ENCODE measurements at regions not wholly inside any gene's neighbourhood (a gene's known extent, or its start where the extent isn't known, plus 50 kb on each side); places are given as distances from the start of the nearest gene placed in this dataset.

DNA sequence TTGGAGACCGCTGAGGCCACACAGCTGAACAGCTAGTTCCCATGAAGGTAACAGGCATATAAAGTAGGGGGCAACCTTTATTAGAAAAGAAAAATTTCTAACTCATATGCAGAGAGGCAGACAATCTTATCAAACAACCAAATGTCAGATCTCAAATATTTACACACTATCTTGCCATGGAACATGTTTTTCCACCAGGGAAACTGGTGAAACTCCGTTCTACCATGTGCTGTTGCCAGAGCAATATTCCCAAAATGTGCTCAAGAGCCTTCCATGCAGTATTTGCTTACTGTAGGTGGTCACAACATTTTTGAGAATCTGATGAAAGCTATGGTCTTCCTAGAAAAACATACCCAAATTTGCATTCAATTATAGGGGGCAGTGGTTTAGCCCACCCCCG lies 143.4 kb upstream of the MAGI3 start:
- no peaks in the 10 kb centered on the region for H3K4me1 ChIP-seq (ENCODE audit: insufficient read depth, low read length)
- no peaks in the 10 kb centered on the region for H4K20me1 ChIP-seq (ENCODE audit: insufficient read depth, low read length)
- H3K4me3 ChIP-seq (ENCODE audit: insufficient read depth, low read length), result no peak overlapping the region
- no peaks in the 10 kb centered on the region for H3K36me3 ChIP-seq (ENCODE audit: insufficient read depth, low read length)
- no peaks in the 10 kb centered on the region for H3K79me2 ChIP-seq (ENCODE audit: insufficient read depth, low read length)
- H2AFZ ChIP-seq (ENCODE audit: low read length), result no peak overlapping the region
- TF ChIP-seq, protein P1, sequence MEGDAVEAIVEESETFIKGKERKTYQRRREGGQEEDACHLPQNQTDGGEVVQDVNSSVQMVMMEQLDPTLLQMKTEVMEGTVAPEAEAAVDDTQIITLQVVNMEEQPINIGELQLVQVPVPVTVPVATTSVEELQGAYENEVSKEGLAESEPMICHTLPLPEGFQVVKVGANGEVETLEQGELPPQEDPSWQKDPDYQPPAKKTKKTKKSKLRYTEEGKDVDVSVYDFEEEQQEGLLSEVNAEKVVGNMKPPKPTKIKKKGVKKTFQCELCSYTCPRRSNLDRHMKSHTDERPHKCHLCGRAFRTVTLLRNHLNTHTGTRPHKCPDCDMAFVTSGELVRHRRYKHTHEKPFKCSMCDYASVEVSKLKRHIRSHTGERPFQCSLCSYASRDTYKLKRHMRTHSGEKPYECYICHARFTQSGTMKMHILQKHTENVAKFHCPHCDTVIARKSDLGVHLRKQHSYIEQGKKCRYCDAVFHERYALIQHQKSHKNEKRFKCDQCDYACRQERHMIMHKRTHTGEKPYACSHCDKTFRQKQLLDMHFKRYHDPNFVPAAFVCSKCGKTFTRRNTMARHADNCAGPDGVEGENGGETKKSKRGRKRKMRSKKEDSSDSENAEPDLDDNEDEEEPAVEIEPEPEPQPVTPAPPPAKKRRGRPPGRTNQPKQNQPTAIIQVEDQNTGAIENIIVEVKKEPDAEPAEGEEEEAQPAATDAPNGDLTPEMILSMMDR (IDR thresholded peaks at IDR 0.05; ENCODE audit: extremely low read depth, low read depth, low read length), result no peak
- H3K4me2 ChIP-seq (ENCODE audit: insufficient read depth, low read length), result no peak overlapping the region
- no peak overlapping the region for H3K27ac ChIP-seq (ENCODE audit: low read depth, low read length)
- DNase-seq (ENCODE audit: insufficient read length, low spot score, missing footprints), result no peak
- peaks cover 14% of the 10 kb centered on the region for H3K27me3 ChIP-seq (ENCODE audit: insufficient read depth, low read length)
- no peaks in the 10 kb centered on the region for H3K9me3 ChIP-seq (ENCODE audit: low read depth, low read length)

DNA sequence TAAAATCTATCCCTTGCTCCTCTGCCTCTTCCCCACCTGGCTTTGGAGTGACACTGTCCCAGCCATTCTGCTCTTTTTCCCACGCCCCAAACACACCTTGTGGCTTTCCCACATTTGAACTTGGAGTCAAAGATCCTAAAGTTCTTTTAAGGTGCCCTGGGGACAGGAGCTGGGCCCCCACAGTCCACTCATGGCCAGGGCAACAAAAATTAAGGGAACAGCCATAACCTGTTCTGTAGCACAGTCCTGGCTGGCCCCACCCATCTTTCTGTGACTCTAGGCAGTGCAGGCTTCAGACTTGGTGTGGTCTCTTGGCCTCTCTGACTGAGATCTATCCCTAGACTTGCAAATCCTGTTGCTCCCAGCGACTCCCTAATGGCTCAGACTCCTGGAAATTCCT lies 143.0 kb upstream of the MAGI3 start:
- no peaks in the 10 kb centered on the region for H3K9me3 ChIP-seq (ENCODE audit: low read depth, low read length)
- H3K36me3 ChIP-seq (ENCODE audit: insufficient read depth, low read length), result no peaks in the 10 kb centered on the region
- H3K27ac ChIP-seq (ENCODE audit: low read depth, low read length), result no peak overlapping the region
- H4K20me1 ChIP-seq (ENCODE audit: insufficient read depth, low read length), result no peaks in the 10 kb centered on the region
- no peaks in the 10 kb centered on the region for H3K79me2 ChIP-seq (ENCODE audit: insufficient read depth, low read length)
- no peak for DNase-seq (ENCODE audit: insufficient read length, low spot score, missing footprints)
- peaks cover 13% of the 10 kb centered on the region for H3K27me3 ChIP-seq (ENCODE audit: insufficient read depth, low read length)
- TF ChIP-seq, protein P1 (IDR thresholded peaks at IDR 0.05; ENCODE audit: extremely low read depth, low read depth, low read length), result no peak
- H3K4me2 ChIP-seq (ENCODE audit: insufficient read depth, low read length), result no peak overlapping the region
- H2AFZ ChIP-seq (ENCODE audit: low read length), result no peak overlapping the region
- H3K4me1 ChIP-seq (ENCODE audit: insufficient read depth, low read length), result no peaks in the 10 kb centered on the region
- no peak overlapping the region for H3K4me3 ChIP-seq (ENCODE audit: insufficient read depth, low read length)

DNA sequence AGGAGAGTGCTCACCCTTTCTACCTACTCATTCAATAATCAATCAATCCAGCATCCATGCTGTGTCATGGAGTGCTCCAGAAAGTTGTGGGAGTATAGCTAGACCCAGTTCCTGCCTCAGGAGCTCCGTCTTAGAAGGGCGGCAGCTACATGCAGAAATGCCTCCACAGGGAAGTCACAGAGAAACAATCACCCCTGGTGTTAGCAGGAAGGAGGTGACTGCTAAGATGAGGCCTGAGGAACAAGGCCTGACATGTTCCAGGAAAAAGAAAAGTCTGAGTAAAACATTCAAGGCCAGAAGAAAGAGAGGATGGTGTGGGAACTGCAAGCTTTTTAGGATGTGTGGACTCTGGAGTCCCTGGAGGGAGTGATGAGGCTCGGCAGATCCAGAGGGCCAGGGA lies 142.5 kb upstream of the MAGI3 start:
- Histone ChIP-seq H3K4me1 (ENCODE audit: insufficient read depth, low read length) (no peaks in the 10 kb centered on the region), H3K27ac (ENCODE audit: low read depth, low read length) (no peak overlapping the region), H3K79me2 (ENCODE audit: insufficient read depth, low read length) (no peaks in the 10 kb centered on the region), H3K4me2 (ENCODE audit: insufficient read depth, low read length) (no peak overlapping the region), H4K20me1 (ENCODE audit: insufficient read depth, low read length) (no peaks in the 10 kb centered on the region), H3K36me3 (ENCODE audit: insufficient read depth, low read length) (no peaks in the 10 kb centered on the region), H3K27me3 (ENCODE audit: insufficient read depth, low read length) (peaks cover 10% of the 10 kb centered on the region), H3K9me3 (ENCODE audit: low read depth, low read length) (no peaks in the 10 kb centered on the region), H2AFZ (ENCODE audit: low read length) (no peak overlapping the region), H3K4me3 (ENCODE audit: insufficient read depth, low read length) (no peak overlapping the region)
- TF ChIP-seq, protein P1 (IDR thresholded peaks at IDR 0.05; ENCODE audit: extremely low read depth, low read depth, low read length), result no peak
- DNase-seq (ENCODE audit: insufficient read length, low spot score, missing footprints), result no peak

DNA sequence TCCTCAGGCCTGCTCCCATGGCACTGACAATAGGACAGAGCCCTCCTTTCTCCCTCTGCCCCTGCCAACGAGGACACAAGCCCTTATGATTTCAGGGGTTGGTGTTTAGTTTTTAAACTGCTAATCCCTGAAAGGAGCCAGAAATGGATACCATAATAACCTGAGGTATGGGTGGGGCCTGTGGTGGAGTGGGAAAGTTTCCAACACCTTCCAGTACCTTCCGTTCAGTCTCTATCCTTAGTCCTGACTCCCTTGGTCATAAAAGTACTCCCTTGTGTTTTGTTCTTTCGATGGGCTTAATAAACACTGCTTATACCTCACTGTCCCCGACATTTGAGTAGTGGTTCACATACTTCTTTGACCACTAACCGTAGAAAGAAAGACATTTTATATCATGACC lies 141.8 kb upstream of the MAGI3 start:
- H3K79me2 ChIP-seq (ENCODE audit: insufficient read depth, low read length), result no peaks in the 10 kb centered on the region
- H3K4me2 ChIP-seq (ENCODE audit: insufficient read depth, low read length), result no peak overlapping the region
- no peak for DNase-seq (ENCODE audit: insufficient read length, low spot score, missing footprints)
- H3K36me3 ChIP-seq (ENCODE audit: insufficient read depth, low read length), result no peaks in the 10 kb centered on the region
- H3K27ac ChIP-seq (ENCODE audit: low read depth, low read length), result no peak overlapping the region
- TF ChIP-seq, protein P1 (IDR thresholded peaks at IDR 0.05; ENCODE audit: extremely low read depth, low read depth, low read length), result no peak
- H3K9me3 ChIP-seq (ENCODE audit: low read depth, low read length), result no peaks in the 10 kb centered on the region
- no peaks in the 10 kb centered on the region for H3K4me1 ChIP-seq (ENCODE audit: insufficient read depth, low read length)
- no peak overlapping the region for H2AFZ ChIP-seq (ENCODE audit: low read length)
- H3K27me3 ChIP-seq (ENCODE audit: insufficient read depth, low read length), result peaks cover 10% of the 10 kb centered on the region
- H3K4me3 ChIP-seq (ENCODE audit: insufficient read depth, low read length), result no peak overlapping the region
- H4K20me1 ChIP-seq (ENCODE audit: insufficient read depth, low read length), result no peaks in the 10 kb centered on the region

Data from osteoblast (primary cell).